CD14-positive monocyte (primary cell): ENCODE measurements at regions not wholly inside any gene's neighbourhood (a gene's known extent, or its start where the extent isn't known, plus 50 kb on each side); places are given as distances from the start of the nearest gene placed in this dataset.

Source experiments
- DNase-seq, 3 donors: peaks; one replicate each; pipeline ENCODE4 v3.0.0-alpha.2; 2011 to 2022
- H2AFZ ChIP-seq: 2 replicates; pipeline ENCODE4 v1.6.0; 2012; ENCODE audit warnings: mild to moderate bottlenecking, low read depth, low read length, inconsistent platforms; ENCODE audit not compliant: insufficient read depth, poor library complexity, severe bottlenecking
- H3K27ac ChIP-seq, 2 donors: 1 replicate in 1 of 2; 2 replicates in 1 of 2; pipeline ENCODE4 v1.5.1; 2012 to 2013; ENCODE audit warnings: low read length in 2 of 2, control low read depth in 1 of 2, inconsistent platforms in 1 of 2, low read depth in 1 of 2, mild to moderate bottlenecking in 1 of 2
- H3K27me3 ChIP-seq, 2 donors: one replicate each; pipeline versions ENCODE4 v1.6.0 to v1.6.1; 2011 to 2013; ENCODE audit warnings: low read length in 2 of 2; ENCODE audit not compliant: control insufficient read depth in 2 of 2, insufficient read depth in 2 of 2
- H3K36me3 ChIP-seq, 2 donors: replicated peaks in 1 of 2; 1 replicate in 1 of 2; 2 replicates in 1 of 2; pipeline versions ENCODE4 v1.5.1 to v1.6.1; 2012 to 2013; ENCODE audit warnings: low read length in 2 of 2, control low read depth in 1 of 2, inconsistent platforms in 1 of 2, mild to moderate bottlenecking in 1 of 2; ENCODE audit not compliant: insufficient read depth in 2 of 2, control insufficient read depth in 1 of 2
- H3K4me1 ChIP-seq, 2 donors: 1 replicate in 1 of 2; 2 replicates in 1 of 2; pipeline versions ENCODE4 v1.5.1 to v1.6.1; 2012 to 2013; ENCODE audit warnings: low read length in 2 of 2, control low read depth in 1 of 2, inconsistent platforms in 1 of 2, mild to moderate bottlenecking in 1 of 2, moderate library complexity in 1 of 2; ENCODE audit not compliant: insufficient read depth in 2 of 2, control insufficient read depth in 1 of 2
- H3K4me2 ChIP-seq: replicated peaks from 2 replicates; pipeline ENCODE3; 2012; ENCODE audit warnings: low read length, moderate library complexity, mild to moderate bottlenecking; ENCODE audit not compliant: poor library complexity, severe bottlenecking; ENCODE audit errors: extremely low read depth
- H3K4me3 ChIP-seq, 3 experiments: fragments of 200-600 bp in 1 of 3; sonication (generic) in 1 of 3; replicated peaks in 1 of 3; 1 replicate in 2 of 3; 2 replicates in 1 of 3; pipeline ENCODE4 v1.5.1; 2011 to 2013; ENCODE audit warnings: low read length in 3 of 3, mild to moderate bottlenecking in 3 of 3, control low read depth in 2 of 3, low read depth in 2 of 3, inconsistent platforms in 1 of 3, moderate library complexity in 1 of 3
- H3K79me2 ChIP-seq: 2 replicates; pipeline ENCODE4 v1.6.0; 2012; ENCODE audit warnings: mild to moderate bottlenecking, control low read depth, inconsistent platforms, low read length, moderate library complexity; ENCODE audit not compliant: insufficient read depth
- H3K9ac ChIP-seq: 2 replicates; pipeline ENCODE4 v1.6.0; 2017; ENCODE audit warnings: low read length, mild to moderate bottlenecking; ENCODE audit not compliant: insufficient read depth, poor library complexity, severe bottlenecking
- H3K9me3 ChIP-seq, 2 donors: replicated peaks in 1 of 2; 1 replicate in 1 of 2; 2 replicates in 1 of 2; pipeline versions ENCODE4 v1.5.1 to v1.6.1; 2012 to 2013; ENCODE audit warnings: low read length in 2 of 2, control low read depth in 1 of 2; ENCODE audit not compliant: control insufficient read depth in 1 of 2, insufficient read depth in 1 of 2
- H4K20me1 ChIP-seq: 2 replicates; pipeline ENCODE4 v1.6.0; 2012; ENCODE audit warnings: mild to moderate bottlenecking, low read length, control low read depth, moderate library complexity; ENCODE audit not compliant: insufficient read depth
- H3K27ac Mint-ChIP-seq, 7 donors: one replicate each; pipeline ENCODE4 v1.8.0; 2020; ENCODE audit warnings: mild to moderate bottlenecking in 7 of 7, mixed read lengths in 7 of 7, moderate library complexity in 6 of 7, inconsistent platforms in 2 of 7
- H3K27me3 Mint-ChIP-seq, 3 donors: one replicate each; pipeline ENCODE4 v1.8.0; 2021 to 2022; ENCODE audit warnings: low read depth in 3 of 3, mild to moderate bottlenecking in 3 of 3, mixed read lengths in 3 of 3, moderate library complexity in 3 of 3, inconsistent platforms in 1 of 3
- H3K36me3 Mint-ChIP-seq, 2 donors: one replicate each; pipeline ENCODE4 v1.8.0; 2020; ENCODE audit warnings: mixed read lengths in 2 of 2, inconsistent platforms in 1 of 2, mild to moderate bottlenecking in 1 of 2
- H3K4me1 Mint-ChIP-seq: one replicate; pipeline ENCODE4 v1.8.0; 2020; ENCODE audit warnings: mild to moderate bottlenecking, mixed read lengths
- H3K4me3 Mint-ChIP-seq, 2 donors: one replicate each; pipeline ENCODE4 v1.8.0; 2020; ENCODE audit warnings: mild to moderate bottlenecking in 2 of 2, mixed read lengths in 2 of 2, moderate library complexity in 1 of 2
- H3K9me3 Mint-ChIP-seq, 7 donors: one replicate each; pipeline ENCODE4 v1.8.0; 2020 to 2022; ENCODE audit warnings: mixed read lengths in 7 of 7, mild to moderate bottlenecking in 6 of 7, moderate library complexity in 6 of 7, inconsistent platforms in 2 of 7
- CTCF ChIP-seq: fragments of 200-600 bp; IDR thresholded peaks from one replicate; pipeline ENCODE4 v1.8.0; 2022; ENCODE audit warnings: antibody characterized with exemption, mild to moderate bottlenecking
- WGBS: methylation state at CpG from one replicate; pipeline ENCODE4 v1.1.5; 2013; ENCODE audit warnings: missing lambda C conversion rate; ENCODE audit not compliant: insufficient coverage; 5-methylcytosine and 5-hydroxymethylcytosine counted together
- intact Hi-C, 2 donors: fragments of 100-400 bp; cut with micrococcal nuclease; formaldehyde crosslinking; loops; one replicate each; pipeline versions ENCODE4 v1.15.0 to v1.15.1; 2023

GRCh38 chr2:21420553-21421335 lies 297.0 kb downstream of the TDRD15 start:
- H3K36me3 ChIP-seq: no peaks in the 10 kb centered on the region
- Mint-ChIP-seq H3K4me1 (no peaks in the 10 kb centered on the region), H3K27me3 (peaks cover 0 to 4% (median 0%) of the 10 kb centered on the region in 3 donors), H3K4me3 (no peak overlapping the region), H3K36me3 (no peaks in the 10 kb centered on the region), H3K27ac (no peak overlapping the region), H3K9me3 (peaks cover 2 to 23% (median 4%) of the 10 kb centered on the region in 7 donors)
- no peak overlapping the region for H3K4me2 ChIP-seq
- no peak overlapping the region for H3K9ac ChIP-seq
- no peak overlapping the region for H3K4me3 ChIP-seq
- no peaks in the 10 kb centered on the region for H3K27me3 ChIP-seq
- no peaks in the 10 kb centered on the region for H3K79me2 ChIP-seq
- H4K20me1 ChIP-seq: no peaks in the 10 kb centered on the region
- no peak for DNase-seq
- 81% methylated on average over 2 of the region's 10 CpGs for WGBS
- no peak overlapping the region for H2AFZ ChIP-seq
- H3K4me1 ChIP-seq: no peaks in the 10 kb centered on the region
- intact Hi-C loops: no loop called here
- peaks cover 3 to 7% of the 10 kb centered on the region in 2 donors for H3K9me3 ChIP-seq
- no peak overlapping the region for H3K27ac ChIP-seq
- TF ChIP-seq CTCF: no peak

- Histone ChIP-seq H3K36me3 (no peaks in the 10 kb centered on the region), H3K9ac (no peak overlapping the region), H2AFZ (no peak overlapping the region), H3K4me3 (no peak overlapping the region), H3K4me2 (no peak overlapping the region), H3K27me3 (no peaks in the 10 kb centered on the region), H3K27ac (no peak overlapping the region), H3K79me2 (no peaks in the 10 kb centered on the region), H3K4me1 (no peaks in the 10 kb centered on the region), H3K9me3 (peaks cover 3 to 7% of the 10 kb centered on the region in 2 donors), H4K20me1 (no peaks in the 10 kb centered on the region)
- Mint-ChIP-seq H3K4me1 (no peaks in the 10 kb centered on the region), H3K27ac (no peak overlapping the region), H3K9me3 (peaks cover 2 to 23% (median 4%) of the 10 kb centered on the region in 7 donors), H3K36me3 (no peaks in the 10 kb centered on the region), H3K27me3 (peaks cover 0 to 4% (median 0%) of the 10 kb centered on the region in 3 donors), H3K4me3 (no peak overlapping the region)
- intact Hi-C loops: no loop called here
- 17% methylated on average over 1 of the region's 2 CpGs for WGBS
- DNase-seq: no peak
- TF ChIP-seq CTCF: peak; percentile 27
Observed at GRCh38 chr2:21422050-21422449, 298.3 kb downstream of the TDRD15 start.
